Testis (tissue), 2 donors: ENCODE measurements at regions not wholly inside any gene's neighbourhood (a gene's known extent, or its start where the extent isn't known, plus 50 kb on each side); places are given as distances from the start of the nearest gene placed in this dataset.

Source experiments
- CTCF ChIP-seq, 3 experiments: fragments of 450-650 bp in 2 of 3; fragments of 200-600 bp in 1 of 3; sonication (generic) in 1 of 3; IDR thresholded peaks; one replicate each; pipeline ENCODE4 v1.5.1; 2016 to 2019; ENCODE audit warnings: antibody characterized with exemption in 3 of 3, mild to moderate bottlenecking in 2 of 3, moderate library complexity in 1 of 3
- POLR2A ChIP-seq: fragments of 450-650 bp; IDR thresholded peaks from one replicate; pipeline ENCODE4 v1.6.1; 2017; ENCODE audit warnings: antibody characterized with exemption, mild to moderate bottlenecking, moderate library complexity

- TF ChIP-seq CTCF (IDR thresholded peaks at IDR 0.05): no peak
- TF ChIP-seq POLR2A: no peak
These were observed 293.4 kb upstream of the CHST9 start for GRCh38 chr18:27478459-27478858.
